ENCODE measurements at regions not wholly inside any gene's neighbourhood (a gene's known extent, or its start where the extent isn't known, plus 50 kb on each side); places are given as distances from the start of the nearest gene placed in this dataset.

DNA sequence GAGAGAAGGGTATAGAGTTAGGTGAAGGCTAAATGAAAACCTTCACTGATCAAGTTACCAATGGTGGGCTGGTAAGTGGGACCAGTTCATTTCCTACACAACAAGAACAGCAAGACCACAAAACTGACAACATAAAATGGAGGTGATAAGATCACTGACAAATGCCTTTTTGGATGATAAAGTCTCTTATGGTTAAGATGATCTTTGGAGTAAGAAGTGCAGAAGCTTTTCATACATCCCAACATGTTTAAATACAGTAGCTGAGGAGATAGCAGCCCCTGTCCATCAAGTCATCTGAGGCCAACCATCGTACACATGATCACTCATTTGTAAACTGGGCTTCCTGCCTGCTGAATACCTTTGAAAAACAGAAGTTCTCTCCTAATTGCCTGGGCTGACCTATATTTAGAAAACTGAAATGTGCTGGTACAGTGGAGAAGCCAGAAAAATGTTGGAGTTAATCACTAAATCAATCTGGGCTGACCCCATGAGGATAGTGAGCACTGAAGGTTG lies 259.0 kb upstream of the ZFHX3 start:
- Histone ChIP-seq H3K27me3 (ENCODE audit: insufficient read depth, low read length) (no peaks in the 10 kb centered on the region), H3K4me1 (ENCODE audit: insufficient read depth, low read length) (no peaks in the 10 kb centered on the region), H3K9me3 (ENCODE audit: control insufficient read depth in 1 of 2, low read length in 2 of 2) (no peaks in the 10 kb centered on the region), H3K27ac (ENCODE audit: low read depth, low read length) (no peak overlapping the region), H3K36me3 (ENCODE audit: insufficient read depth, low read length) (no peaks in the 10 kb centered on the region), H3K4me3 (ENCODE audit: low read length in 2 of 2) (no peak overlapping the region)
- Mint-ChIP-seq H3K36me3 (no peaks in the 10 kb centered on the region), H3K4me1 (no peaks in the 10 kb centered on the region), H3K27me3 (no peaks in the 10 kb centered on the region), H3K9me3 (peaks cover 0 to 4% (median 2%) of the 10 kb centered on the region in 8 donors), H3K27ac (no peak overlapping the region), H3K4me3 (no peak overlapping the region)
- DNase-seq, result no peak
- intact Hi-C loops (cut with micrococcal nuclease), result no loop called here
- CTCF ChIA-PET (ENCODE audit: partially characterized antibody), result no interaction called here
- POLR2A ChIA-PET (ENCODE audit: partially characterized antibody), result no interaction called here

- no peak overlapping the region for H3K4me3 Mint-ChIP-seq
- DNase-seq, result no peak
- H3K9me3 Mint-ChIP-seq, result peaks cover 0 to 4% (median 0%) of the 10 kb centered on the region in 8 donors
- H3K36me3 ChIP-seq (ENCODE audit: insufficient read depth, low read length), result no peaks in the 10 kb centered on the region
- CTCF ChIA-PET (ENCODE audit: partially characterized antibody), result no interaction called here
- H3K36me3 Mint-ChIP-seq, result no peaks in the 10 kb centered on the region
- H3K4me1 ChIP-seq (ENCODE audit: insufficient read depth, low read length), result no peaks in the 10 kb centered on the region
- H3K4me1 Mint-ChIP-seq, result no peaks in the 10 kb centered on the region
- H3K27me3 ChIP-seq (ENCODE audit: insufficient read depth, low read length), result no peaks in the 10 kb centered on the region
- no peak overlapping the region for H3K4me3 ChIP-seq (ENCODE audit: low read length in 2 of 2)
- H3K9me3 ChIP-seq (ENCODE audit: control insufficient read depth in 1 of 2, low read length in 2 of 2), result no peaks in the 10 kb centered on the region
- POLR2A ChIA-PET (ENCODE audit: partially characterized antibody), result no interaction called here
- intact Hi-C loops (cut with micrococcal nuclease), result no loop called here
- H3K27ac ChIP-seq (ENCODE audit: low read depth, low read length), result no peak overlapping the region
- H3K27ac Mint-ChIP-seq, result no peak overlapping the region
- H3K27me3 Mint-ChIP-seq, result no peaks in the 10 kb centered on the region
Observed at GRCh38 chr16:73304008-73304774, 256.3 kb upstream of the ZFHX3 start.

DNA sequence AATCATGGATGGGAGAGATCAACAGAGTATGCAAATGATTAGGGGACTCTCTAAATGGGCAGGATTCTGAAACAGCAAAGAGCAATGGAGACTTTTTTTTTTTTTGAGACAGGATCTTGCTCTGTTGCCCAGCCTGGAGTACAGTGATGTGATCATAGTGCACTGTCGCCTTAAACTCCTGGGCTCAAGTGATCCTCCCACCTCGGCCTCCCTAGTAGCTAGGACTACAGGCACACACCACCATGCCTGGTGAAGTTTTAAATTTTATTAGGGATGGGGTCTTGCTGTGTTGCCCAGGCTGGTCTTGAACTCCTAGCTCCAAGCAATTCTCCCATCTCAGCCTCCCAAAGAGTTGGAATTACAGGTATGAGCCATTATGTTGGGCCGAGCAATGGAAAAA lies 255.0 kb upstream of the ZFHX3 start:
- DNase-seq, result no peak
- Histone ChIP-seq H3K4me1 (ENCODE audit: insufficient read depth, low read length) (no peaks in the 10 kb centered on the region), H3K27me3 (ENCODE audit: insufficient read depth, low read length) (no peaks in the 10 kb centered on the region), H3K27ac (ENCODE audit: low read depth, low read length) (no peak overlapping the region), H3K4me3 (ENCODE audit: low read length in 2 of 2) (no peak overlapping the region), H3K36me3 (ENCODE audit: insufficient read depth, low read length) (no peaks in the 10 kb centered on the region), H3K9me3 (ENCODE audit: control insufficient read depth in 1 of 2, low read length in 2 of 2) (no peaks in the 10 kb centered on the region)
- intact Hi-C loops (cut with micrococcal nuclease), result no loop called here
- Mint-ChIP-seq H3K9me3 (peaks cover 0 to 4% (median 0%) of the 10 kb centered on the region in 8 donors), H3K4me3 (no peak overlapping the region), H3K27ac (no peak overlapping the region), H3K36me3 (no peaks in the 10 kb centered on the region), H3K27me3 (no peaks in the 10 kb centered on the region), H3K4me1 (no peaks in the 10 kb centered on the region)
- ChIA-PET POLR2A (ENCODE audit: partially characterized antibody) (no interaction called here), CTCF (ENCODE audit: partially characterized antibody) (no interaction called here)

DNA sequence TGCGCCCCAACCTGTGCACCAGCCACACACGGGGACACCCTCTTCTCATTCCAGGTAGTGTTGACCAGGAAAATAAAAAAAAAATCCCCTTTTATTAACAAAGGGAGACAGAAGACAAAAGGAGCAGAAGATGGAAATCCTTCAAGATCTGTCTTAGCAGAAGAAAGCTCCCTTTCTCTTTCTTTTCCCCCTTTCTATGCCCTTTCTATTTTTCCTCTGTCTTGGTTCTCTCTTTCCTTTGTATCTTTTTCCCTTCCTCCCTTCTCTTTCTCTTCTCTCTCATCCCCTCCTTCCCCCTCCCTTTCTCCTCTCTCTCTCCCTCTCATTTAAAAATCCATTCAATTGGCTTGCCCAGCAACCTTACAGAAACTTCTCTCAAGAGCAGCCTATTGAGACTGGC lies 254.1 kb upstream of the ZFHX3 start:
- no peaks in the 10 kb centered on the region for H3K27me3 ChIP-seq (ENCODE audit: insufficient read depth, low read length)
- CTCF ChIA-PET (ENCODE audit: partially characterized antibody), result no interaction called here
- H3K4me3 ChIP-seq (ENCODE audit: low read length in 2 of 2), result no peak overlapping the region
- no peak for DNase-seq
- POLR2A ChIA-PET (ENCODE audit: partially characterized antibody), result no interaction called here
- H3K4me1 ChIP-seq (ENCODE audit: insufficient read depth, low read length), result no peaks in the 10 kb centered on the region
- no peaks in the 10 kb centered on the region for H3K36me3 ChIP-seq (ENCODE audit: insufficient read depth, low read length)
- H3K9me3 ChIP-seq (ENCODE audit: control insufficient read depth in 1 of 2, low read length in 2 of 2), result no peaks in the 10 kb centered on the region
- Mint-ChIP-seq H3K27ac (no peak overlapping the region), H3K4me3 (no peak overlapping the region), H3K36me3 (no peaks in the 10 kb centered on the region), H3K27me3 (no peaks in the 10 kb centered on the region), H3K4me1 (no peaks in the 10 kb centered on the region), H3K9me3 (peaks cover 0 to 4% (median 0%) of the 10 kb centered on the region in 8 donors)
- H3K27ac ChIP-seq (ENCODE audit: low read depth, low read length), result no peak overlapping the region
- intact Hi-C loops (cut with micrococcal nuclease), result no loop called here

GRCh38 chr16:73299346-73299745 lies 251.4 kb upstream of the ZFHX3 start:
- Mint-ChIP-seq H3K27ac (no peak overlapping the region), H3K27me3 (no peaks in the 10 kb centered on the region), H3K4me3 (no peak overlapping the region), H3K4me1 (no peaks in the 10 kb centered on the region), H3K9me3 (peaks cover 0 to 5% (median 0%) of the 10 kb centered on the region in 8 donors), H3K36me3 (no peaks in the 10 kb centered on the region)
- Histone ChIP-seq H3K27me3 (ENCODE audit: insufficient read depth, low read length) (no peaks in the 10 kb centered on the region), H3K36me3 (ENCODE audit: insufficient read depth, low read length) (no peaks in the 10 kb centered on the region), H3K27ac (ENCODE audit: low read depth, low read length) (no peak overlapping the region), H3K9me3 (ENCODE audit: control insufficient read depth in 1 of 2, low read length in 2 of 2) (no peaks in the 10 kb centered on the region), H3K4me3 (ENCODE audit: low read length in 2 of 2) (no peak overlapping the region), H3K4me1 (ENCODE audit: insufficient read depth, low read length) (no peaks in the 10 kb centered on the region)
- ChIA-PET POLR2A (ENCODE audit: partially characterized antibody) (no interaction called here), CTCF (ENCODE audit: partially characterized antibody) (no interaction called here)
- DNase-seq, result no peak
- intact Hi-C loops (cut with micrococcal nuclease), result no loop called here

DNA sequence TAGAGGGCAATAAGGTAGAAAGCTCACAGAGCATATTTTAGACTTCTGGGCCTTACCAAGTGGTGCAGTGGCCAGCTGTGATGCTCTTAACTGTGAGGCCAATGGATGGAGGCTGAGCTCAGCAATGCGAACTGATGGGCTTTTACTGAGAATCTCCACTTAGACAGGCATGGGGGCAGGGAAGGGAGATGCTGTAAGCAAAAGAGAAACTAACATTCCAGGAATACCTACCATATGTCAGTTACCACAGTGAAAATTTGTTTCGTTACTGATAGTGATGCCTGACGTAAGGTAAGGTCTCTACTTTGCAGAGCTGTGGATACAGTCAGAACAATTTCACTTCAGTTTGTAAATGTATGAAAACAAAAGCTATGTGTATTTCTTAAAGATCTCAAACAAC lies 250.6 kb upstream of the ZFHX3 start:
- no peaks in the 10 kb centered on the region for H3K4me1 Mint-ChIP-seq
- no peaks in the 10 kb centered on the region for H3K27me3 Mint-ChIP-seq
- H3K36me3 ChIP-seq (ENCODE audit: insufficient read depth, low read length), result no peaks in the 10 kb centered on the region
- DNase-seq, result no peak
- H3K36me3 Mint-ChIP-seq, result no peaks in the 10 kb centered on the region
- H3K4me1 ChIP-seq (ENCODE audit: insufficient read depth, low read length), result no peaks in the 10 kb centered on the region
- peaks cover 0 to 6% (median 0%) of the 10 kb centered on the region in 8 donors for H3K9me3 Mint-ChIP-seq
- ChIA-PET CTCF (ENCODE audit: partially characterized antibody) (no interaction called here), POLR2A (ENCODE audit: partially characterized antibody) (no interaction called here)
- no peak overlapping the region for H3K4me3 ChIP-seq (ENCODE audit: low read length in 2 of 2)
- no peak overlapping the region for H3K27ac Mint-ChIP-seq
- H3K9me3 ChIP-seq (ENCODE audit: control insufficient read depth in 1 of 2, low read length in 2 of 2), result no peaks in the 10 kb centered on the region
- H3K27me3 ChIP-seq (ENCODE audit: insufficient read depth, low read length), result no peaks in the 10 kb centered on the region
- H3K27ac ChIP-seq (ENCODE audit: low read depth, low read length), result no peak overlapping the region
- intact Hi-C loops (cut with micrococcal nuclease), result no loop called here
- no peak overlapping the region for H3K4me3 Mint-ChIP-seq

GRCh38 chr16:73290258-73290657 lies 242.3 kb upstream of the ZFHX3 start:
- DNase-seq, result no peak
- H3K4me1 Mint-ChIP-seq, result no peaks in the 10 kb centered on the region
- intact Hi-C loops (cut with micrococcal nuclease), result no loop called here
- CTCF ChIA-PET (ENCODE audit: partially characterized antibody), result no interaction called here
- no peak overlapping the region for H3K27ac ChIP-seq (ENCODE audit: low read depth, low read length)
- no peaks in the 10 kb centered on the region for H3K4me1 ChIP-seq (ENCODE audit: insufficient read depth, low read length)
- no peaks in the 10 kb centered on the region for H3K9me3 ChIP-seq (ENCODE audit: control insufficient read depth in 1 of 2, low read length in 2 of 2)
- no peaks in the 10 kb centered on the region for H3K36me3 ChIP-seq (ENCODE audit: insufficient read depth, low read length)
- H3K27ac Mint-ChIP-seq, result no peak overlapping the region
- H3K27me3 ChIP-seq (ENCODE audit: insufficient read depth, low read length), result no peaks in the 10 kb centered on the region
- H3K4me3 Mint-ChIP-seq, result no peak overlapping the region
- H3K4me3 ChIP-seq (ENCODE audit: low read length in 2 of 2), result no peak overlapping the region
- H3K27me3 Mint-ChIP-seq, result no peaks in the 10 kb centered on the region
- POLR2A ChIA-PET (ENCODE audit: partially characterized antibody), result no interaction called here
- peaks cover 0 to 6% (median 0%) of the 10 kb centered on the region in 8 donors for H3K9me3 Mint-ChIP-seq
- H3K36me3 Mint-ChIP-seq, result no peaks in the 10 kb centered on the region
